Inflammatory macrophage (primary cell): ENCODE measurements at regions not wholly inside any gene's neighbourhood (a gene's known extent, or its start where the extent isn't known, plus 50 kb on each side); places are given as distances from the start of the nearest gene placed in this dataset.

ENCODE experiments used
- DNase-seq, 2 donors: peaks; one replicate each; pipeline ENCODE4 v3.0.0-alpha.2; 2020 to 2022

DNA sequence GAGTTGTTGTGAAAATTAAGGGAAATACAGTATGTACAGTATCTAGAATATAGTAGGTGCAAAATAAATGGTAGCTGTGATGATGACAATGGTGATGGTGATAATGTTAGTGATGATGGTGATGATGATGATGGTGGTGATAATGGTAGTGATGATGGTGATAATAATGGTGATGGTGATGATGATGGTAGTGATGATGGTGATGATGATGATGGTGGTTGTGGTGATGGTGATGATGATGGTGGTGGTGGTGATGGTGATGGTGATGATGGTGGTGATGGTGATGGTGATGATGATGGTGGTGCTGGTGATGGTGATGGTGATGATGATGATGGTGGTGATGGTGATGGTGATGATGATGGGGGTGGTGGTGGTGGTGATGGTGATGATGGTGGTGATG lies 91.3 kb upstream of the FOXF1 start:
- DNase-seq = no peak

DNA sequence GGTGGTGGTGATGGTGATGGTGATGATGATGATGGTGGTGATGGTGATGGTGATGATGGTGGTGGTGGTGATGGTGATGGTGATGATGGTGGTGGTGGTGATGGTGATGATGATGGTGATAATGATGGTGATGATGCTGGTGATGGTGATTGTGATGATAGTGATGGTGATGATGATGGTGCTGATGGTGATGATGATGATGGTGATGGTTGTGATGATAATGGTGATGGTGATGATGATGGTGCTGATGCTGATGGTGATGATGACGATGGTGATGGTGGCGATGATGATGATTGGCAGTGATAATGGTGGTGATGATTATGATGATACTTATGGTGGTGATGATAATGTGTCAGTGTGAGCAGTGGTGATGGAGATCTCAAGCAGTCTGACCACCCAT lies 90.8 kb upstream of the FOXF1 start:
- no peak for DNase-seq

DNA sequence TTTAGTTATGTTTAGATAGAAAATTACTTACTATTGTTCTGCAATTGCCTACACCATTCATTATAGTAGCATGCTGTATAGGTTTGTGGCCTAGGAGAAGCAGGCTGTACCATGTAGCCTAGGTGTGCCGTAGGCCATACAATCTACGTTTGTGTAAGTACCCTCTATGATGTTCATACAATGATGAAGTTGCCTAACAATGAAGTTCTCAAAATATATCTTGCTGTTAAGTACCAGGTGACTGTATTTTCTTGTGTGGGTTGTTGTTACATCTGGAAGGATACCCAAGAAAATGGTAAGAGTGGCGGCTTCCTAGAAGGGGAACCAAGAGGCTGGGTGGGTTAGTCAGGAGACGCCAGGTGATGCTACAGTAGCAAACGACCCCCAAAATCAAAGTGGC lies 88.3 kb upstream of the FOXF1 start:
- DNase-seq = no peak

DNA sequence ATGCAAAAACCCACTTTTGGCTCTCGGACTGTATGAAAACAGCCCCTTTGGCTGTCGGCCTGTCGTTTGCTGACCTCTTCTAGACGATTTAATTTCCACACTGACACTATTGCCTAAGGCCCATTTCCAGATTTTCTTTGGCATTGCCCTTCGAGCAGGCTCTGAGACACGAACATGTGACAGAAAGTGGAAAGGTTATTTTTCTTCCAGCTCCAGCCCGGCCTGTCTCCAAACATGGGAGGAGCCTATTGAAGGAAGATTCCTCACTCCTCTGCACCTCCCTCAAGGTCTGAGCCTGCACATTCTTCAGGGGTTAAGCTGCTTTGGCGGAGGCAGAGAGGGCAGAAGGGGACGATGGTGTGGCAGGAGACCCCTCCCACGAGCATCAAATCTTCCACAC lies 85.9 kb upstream of the FOXF1 start:
- no peak for DNase-seq

DNA sequence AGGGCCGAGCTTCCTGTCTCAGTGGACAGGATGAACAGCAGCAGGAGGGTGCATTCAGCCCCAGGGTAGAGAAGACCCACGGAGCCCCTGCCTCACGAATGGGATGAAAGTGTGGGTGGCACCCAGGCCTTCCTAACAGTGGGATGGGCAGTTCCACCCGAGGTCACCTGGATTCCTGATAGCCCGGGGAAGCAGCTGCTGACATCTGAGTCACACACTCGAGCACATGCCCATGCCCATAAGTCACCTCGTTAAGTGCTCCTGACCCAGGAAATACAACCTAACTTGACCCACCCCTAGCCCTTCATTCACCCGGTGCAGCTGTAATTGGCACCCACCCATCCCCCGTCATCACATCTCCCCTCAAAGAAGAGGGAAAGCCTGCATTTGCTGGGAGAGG lies 85.3 kb upstream of the FOXF1 start:
- no peak for DNase-seq

DNA sequence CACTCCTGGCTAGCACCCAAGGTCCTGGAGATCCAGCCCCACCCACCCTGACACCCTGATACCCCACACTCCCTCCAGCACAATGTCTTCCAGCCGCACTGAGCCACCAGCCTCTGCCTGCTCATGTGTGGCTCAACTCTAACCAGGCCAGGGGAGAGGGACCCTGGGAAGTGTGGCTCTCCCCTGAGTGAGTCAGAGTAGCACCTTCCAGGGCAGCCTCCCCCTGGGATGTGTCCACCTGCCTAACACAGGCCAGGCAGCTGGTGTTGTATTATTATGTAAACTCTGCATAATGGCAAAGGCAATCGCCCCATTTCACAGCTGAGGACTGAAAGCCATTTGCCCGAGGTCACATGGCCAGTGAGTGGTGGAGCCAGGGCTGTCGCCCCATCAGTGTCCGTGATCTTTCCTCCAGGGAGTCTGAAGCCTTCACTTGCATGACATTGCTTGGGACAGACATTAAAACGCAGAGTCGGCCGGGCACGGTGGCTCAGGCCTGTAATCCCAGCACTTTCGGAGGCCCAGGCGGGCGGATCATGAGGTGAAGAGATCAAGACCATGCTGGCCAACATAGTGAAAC lies 84.2 kb upstream of the FOXF1 start:
- DNase-seq = no peak

DNA sequence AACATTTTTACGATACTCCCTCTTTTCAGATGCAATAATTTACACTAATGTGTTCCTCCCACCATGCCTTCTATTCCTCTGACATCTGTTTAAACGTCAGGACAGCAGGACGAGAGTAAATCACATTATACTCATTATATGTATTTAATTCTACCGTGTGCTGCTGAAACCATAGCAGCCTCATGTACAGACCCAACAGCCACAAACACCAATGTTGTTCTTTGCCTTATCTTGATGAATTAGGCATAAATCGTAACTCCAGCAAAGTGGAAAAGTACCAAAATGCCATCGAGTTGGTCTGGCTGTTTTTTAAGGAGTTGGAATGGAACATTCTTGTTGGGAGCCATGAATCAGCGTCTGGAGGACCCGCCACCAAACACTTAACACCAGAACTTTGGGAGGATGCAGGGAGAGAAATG lies 82.9 kb upstream of the FOXF1 start:
- DNase-seq = no peak

DNA sequence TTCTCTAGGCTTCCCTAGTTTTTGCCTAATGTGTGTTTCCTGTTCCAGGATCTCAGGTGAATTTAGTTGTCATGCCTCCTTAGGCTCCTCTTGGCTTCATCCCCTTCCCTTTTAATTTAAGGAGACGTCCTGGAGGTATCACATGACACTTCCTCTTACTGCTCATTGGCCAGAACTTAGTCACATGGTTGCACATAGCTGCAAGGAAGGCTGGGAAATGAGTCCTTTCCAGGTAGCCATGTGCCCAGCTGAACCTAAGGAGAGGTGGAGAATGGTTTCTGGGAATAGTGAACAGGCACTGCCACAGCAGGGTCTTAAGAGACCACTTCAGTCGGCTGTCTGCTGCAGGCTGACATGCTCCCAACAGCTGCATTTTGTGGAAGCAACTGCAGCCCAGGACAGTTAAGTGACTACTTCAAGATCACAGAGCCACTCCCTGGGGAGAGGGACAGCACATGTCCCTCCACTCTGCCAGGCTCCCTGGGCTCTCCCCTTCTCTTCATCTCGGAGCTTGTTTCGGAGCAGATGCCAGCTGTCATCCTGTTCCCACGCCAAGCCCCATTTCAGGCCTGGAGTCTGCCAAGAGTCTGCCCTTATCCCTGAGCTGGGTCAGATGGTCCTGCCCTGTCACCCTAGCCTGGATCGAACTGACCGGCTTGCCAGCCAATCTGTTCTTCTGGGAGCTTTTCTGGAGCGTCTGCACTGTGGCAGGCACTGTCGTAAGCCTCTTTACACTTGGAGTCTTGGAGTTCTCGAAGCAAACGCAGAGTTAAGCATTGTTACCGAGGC lies 81.4 kb upstream of the FOXF1 start:
- DNase-seq = no peak

DNA sequence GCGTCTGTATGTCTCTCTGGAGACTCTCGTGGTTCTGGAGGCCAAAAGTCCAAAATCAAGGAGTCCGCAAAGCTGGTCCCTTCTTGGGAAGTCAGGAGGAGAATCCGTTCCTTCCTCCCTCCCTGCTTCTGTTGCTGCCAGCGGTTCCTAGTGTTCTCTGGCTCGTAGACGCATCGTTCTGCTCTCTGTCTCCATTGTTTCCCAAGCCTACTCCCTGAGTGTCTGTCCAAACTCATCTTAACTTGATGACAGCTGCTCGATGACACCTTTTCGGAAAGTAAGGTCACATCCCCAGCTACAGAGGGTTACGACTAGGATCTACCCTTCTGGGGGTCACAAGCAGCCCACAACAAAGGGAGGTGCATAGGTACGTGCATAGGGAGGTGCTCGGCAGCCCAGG lies 80.7 kb upstream of the FOXF1 start:
- DNase-seq = no peak

DNA sequence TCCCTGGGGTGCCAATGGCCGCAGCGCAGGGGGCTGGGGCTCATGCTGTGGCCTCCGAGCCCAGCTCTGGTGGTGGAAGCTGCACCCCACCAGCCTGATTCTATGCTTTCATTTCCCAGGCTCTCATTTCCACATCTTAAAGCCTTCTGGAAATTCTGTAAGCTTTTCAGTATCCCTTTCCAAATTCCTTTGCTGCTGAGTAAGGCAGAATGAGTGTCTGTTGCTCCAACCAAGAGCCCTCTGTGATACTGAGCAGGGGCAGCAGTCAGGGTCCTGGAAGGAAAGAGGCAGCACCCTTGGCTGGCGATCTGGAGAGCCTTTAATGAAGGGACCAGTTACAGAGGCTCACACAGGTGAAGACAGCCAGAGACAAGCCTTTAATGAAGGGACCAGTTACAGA lies 79.5 kb upstream of the FOXF1 start:
- DNase-seq = no peak

DNA sequence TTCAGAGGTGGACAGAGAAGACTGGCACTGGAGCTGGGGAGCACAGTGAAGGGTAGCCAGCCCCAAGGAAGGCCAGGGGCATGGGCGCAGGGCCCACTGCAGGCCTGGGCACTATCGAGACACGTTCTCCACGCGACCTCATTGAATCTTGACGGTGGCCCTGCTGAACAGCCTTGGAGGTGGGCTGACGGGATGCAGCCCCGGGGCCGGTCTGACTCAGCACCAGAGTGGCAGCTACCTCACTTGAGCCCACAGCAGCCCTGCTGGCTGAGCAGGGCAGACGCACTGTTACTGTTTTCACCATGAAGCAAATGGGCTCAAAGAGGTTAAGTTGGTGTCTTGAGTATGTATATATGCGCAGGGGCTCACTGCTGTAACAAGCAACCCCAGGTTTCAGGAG lies 78.8 kb upstream of the FOXF1 start:
- DNase-seq = no peak

DNA sequence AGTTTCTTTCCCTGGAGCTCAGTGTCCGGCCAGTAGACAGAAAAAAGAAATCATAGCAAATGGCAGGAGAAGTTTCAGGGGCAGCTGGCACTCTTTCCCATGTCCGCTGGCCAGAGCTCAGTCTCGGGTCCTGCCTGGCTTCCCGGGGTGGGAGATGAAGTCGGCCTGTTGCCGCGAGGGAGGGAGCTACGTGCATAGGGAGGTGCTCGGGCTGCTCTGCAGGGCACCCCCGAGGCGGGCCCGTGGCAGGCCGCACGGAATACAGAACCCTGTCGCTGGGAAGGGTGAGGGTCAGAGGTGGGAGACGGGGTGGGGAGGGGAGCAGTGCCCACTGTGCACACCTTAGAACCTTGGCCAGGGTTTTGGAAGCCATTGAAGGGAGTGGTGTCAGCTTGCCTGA lies 78.3 kb upstream of the FOXF1 start:
- no peak for DNase-seq

DNA sequence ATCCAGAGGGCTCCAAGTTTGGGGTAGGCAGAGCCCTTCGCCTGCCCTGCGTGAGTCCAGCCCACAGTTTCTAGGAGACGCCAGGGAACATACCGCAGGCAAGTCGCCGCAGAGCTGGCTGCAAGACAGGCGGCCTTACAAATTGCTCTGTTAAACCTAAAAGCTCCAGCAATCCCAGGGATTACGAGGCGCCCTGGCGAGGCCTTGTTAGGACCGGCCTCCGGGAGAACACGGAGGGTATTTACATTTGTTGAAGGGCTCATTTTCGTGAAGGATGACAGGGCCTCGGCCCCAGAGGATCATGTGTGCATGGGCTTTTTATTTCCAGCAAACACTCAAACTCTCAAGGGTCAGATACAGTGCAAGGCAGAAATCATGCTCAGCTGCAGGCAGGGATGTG lies 77.6 kb upstream of the FOXF1 start:
- no peak for DNase-seq

DNA sequence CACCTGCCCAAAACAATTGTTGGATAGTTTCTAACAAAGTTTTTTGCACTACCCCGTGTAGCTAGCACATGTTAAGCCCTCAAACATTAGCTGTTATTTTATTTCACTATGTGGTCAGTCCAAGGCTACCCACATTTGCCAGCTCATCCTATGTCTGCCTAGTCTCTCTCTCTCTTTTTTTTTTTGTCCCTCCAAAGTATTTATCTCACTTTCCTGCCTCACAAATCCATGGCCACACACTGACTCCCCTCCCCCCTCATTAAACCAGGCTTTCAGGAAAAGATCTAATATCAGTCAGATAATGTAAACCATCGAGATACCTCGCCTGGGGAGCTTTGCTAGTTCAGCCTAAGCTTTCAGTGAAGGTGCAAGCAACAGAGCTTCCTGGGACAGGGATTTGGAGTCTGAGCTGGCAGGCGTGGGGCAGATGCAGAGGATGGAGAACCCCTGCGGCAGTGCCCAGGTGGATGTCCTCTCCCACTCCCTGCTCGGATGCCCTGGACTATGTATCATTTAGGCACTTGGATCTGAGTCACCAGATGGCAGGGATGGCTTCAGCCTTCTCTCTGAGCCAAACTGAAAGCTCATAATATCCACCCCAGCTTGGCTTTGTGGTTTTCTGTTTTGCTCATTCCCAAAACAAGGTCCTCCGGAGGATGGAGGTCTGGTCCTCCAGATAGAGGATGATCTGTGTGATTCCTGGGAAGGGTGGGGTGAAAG lies 73.7 kb upstream of the FOXF1 start:
- DNase-seq = no peak

DNA sequence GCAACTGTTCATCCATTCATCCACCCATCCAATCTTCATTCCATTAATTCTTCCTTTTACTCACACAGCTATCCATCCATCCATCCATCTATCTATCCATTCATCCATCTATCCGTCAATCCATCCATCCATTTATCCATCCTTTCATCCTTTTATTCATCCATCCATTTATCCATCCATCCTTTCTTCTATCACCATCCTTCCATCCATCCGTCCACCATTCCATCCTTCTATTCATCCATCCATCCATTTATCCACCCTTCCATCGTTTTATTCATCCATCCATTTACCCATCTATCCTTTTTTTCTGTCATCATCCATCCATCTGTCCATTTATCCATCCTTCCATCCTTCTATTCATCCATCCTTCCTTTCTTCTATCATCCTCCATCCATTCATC lies 73.0 kb upstream of the FOXF1 start:
- DNase-seq = no peak

DNA sequence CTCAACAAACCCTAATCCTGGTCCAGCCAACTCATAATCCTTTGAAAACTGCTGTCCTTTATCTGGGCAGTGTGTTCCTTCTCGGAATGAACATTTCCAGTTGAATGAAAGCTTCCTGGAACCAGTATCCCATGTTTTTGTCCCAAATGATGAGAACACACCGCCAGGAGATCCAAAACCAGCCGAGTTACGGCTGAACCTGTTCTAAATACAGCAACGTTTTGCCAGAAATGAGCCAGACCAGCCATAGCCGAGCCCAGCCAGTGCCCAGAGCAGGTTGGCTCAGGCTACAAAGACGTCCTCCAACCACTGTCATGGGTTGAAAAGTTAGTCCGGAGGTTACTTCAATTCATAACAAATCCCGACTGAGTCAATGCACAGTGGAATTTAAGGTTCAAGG lies 67.6 kb upstream of the FOXF1 start:
- DNase-seq = no peak

DNA sequence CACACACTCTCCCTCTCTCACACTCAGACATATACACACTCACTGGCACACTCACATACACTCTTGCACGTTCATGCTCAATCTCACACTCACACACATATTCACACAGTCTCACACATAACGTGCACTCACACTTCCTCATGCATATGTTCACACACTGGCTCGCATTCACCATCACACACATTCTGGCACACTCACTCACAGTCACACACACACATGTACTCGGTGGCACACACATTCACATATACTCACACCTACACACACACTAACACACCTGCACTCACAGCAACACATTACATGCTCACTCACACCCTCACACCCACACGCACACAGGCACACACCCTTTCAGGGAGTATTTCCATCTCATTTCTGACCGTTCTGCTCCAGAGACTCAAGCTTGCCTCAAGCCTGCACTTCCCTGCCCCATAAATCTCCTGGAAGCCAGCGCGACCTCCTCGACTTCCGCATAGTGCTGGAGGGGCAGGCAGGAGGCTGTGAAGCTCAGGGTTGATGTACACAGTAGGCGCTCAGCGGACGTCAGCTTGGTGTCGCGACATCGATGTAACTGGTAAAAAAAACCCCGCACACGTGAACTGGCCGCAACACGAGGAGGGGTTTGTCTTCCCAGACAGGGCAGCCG lies 66.7 kb upstream of the FOXF1 start:
- no peak for DNase-seq

DNA sequence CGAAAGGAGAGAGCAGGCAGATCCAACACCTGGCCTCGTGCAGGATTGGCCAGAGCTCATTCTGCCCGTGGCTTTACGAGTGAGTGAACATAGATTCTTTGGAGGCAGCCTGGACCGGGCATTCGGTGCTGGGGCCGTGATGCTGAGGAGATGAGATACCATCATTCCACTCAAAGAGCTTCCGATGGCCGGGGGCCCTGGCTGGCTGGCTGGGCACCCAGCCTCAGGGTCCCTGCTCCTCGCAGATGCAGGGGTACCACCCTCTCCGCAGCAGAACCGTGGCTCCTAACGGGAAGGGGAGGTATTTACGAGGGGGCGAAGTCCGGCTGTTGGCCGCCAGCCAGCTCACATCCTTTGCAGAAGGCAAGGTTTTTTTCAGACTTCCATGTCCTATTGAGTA lies 66.1 kb upstream of the FOXF1 start:
- DNase-seq = no peak

DNA sequence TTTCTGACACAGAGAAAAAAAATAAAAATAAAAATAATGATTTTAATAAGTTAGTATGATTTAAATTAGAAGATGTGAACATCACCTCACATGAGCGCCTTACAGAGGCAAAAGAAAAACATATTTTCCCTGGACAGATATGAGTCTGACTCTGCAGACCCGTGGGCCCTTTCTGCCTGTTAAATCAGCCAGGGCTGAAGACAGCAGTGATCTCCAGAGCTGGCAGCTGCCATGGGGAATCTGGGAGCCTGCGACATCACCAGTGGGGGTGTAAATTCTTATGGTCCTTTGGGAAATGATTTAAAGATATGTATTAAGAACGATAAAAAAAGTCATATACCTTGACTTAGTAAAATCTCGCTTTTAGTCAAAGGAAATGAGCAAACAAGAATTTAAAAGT lies 65.7 kb upstream of the FOXF1 start:
- no peak for DNase-seq

DNA sequence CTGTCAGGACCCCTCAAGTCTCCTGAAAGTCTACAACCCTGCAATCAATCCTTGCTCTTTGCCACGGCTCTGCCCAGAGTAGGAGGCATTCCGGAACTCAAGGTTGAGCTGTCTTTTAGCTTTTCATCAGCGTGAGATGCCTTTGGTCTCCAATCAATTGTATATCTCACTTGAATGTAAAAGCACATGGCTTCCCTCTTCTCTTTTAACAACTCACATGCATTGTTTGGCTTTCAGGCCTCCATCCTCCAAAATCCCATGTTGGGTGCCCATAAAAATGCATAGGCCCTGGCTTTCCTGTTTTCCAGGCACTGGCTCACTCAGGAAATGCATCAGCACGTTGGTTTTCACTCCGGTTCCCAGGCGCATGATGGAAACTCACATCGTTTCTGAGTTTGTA lies 64.0 kb upstream of the FOXF1 start:
- no peak for DNase-seq

DNA sequence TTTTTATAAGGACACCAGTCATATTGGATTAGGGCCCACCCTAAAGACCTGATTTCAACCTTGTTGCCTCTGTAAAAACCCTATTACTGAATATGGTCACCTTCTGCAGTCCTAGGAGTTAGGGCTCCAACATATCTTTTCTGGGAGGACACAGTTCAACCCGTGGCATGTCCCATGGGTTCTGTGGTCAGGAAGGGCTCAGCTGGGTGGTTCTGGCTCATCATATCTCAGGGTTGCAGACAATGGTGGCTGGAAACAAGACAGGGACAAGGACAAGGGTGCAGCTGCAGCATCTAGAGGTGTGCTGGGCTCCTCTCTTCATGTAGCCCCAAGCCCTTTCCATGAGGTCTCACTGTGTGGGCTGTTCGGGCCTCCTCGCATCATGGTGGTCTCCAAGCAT lies 63.1 kb upstream of the FOXF1 start:
- no peak for DNase-seq

DNA sequence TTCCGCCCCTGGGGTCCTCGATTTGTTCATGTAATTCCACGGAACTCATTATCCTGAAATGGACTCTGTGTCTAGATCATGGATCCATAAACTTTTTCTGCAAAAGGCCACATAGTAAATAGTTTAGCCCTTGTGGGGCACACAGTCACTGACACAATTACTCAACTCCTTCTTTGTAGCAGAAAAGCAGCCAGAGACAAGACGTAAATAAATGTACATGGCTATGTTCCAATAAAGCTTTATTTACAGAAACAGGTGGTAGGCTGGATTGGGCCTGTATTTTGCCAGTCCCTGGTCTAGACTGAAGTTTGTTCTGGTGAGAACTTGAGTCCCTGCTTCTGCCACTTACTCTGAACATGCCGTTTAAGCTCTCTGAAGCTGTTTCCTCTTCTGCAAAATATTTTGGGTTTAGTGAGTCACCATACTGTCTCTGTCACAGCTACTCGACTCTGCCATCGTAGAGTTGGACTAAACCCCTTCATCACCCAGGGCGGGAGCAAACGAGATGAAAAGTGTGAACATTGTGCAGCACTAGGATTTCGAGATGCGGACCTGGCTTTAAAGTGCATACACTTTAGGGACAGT lies 61.9 kb upstream of the FOXF1 start:
- DNase-seq = peak in 1 of 2 donors; percentile 1

DNA sequence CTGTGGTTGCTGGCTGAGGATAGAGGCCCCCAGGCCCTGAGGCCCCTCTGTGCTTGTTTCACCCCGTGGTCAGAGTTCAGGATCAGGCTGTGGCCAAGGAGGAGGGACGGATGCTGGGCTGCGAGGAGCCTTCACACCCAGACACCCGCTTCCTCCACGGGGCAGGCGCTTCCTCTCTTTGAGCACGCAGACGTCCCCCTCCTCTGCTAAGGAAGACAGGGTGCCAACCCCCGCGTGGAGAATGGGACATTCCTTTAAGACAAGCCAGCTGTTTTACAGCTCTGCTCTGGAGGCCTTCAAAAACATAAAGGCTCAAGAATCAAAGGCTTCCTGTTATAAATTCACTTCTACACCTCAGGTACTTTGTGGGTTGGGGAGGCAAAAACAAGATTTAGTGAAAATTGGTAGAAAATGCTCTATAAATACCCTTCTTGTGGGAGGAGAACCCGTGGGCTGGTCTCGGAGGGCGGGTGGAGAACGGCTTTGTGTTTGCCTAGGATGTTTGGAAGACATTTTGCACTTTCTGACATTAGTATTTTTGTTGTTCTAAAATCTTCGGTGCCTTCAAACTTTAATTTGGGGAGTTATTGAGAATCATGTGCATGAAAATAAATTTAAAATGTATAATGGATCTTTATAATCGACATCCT lies 60.8 kb upstream of the FOXF1 start:
- DNase-seq = no peak
